ENCODE measurements at regions not wholly inside any gene's neighbourhood (a gene's known extent, or its start where the extent isn't known, plus 50 kb on each side); places are given as distances from the start of the nearest gene placed in this dataset.

DNA sequence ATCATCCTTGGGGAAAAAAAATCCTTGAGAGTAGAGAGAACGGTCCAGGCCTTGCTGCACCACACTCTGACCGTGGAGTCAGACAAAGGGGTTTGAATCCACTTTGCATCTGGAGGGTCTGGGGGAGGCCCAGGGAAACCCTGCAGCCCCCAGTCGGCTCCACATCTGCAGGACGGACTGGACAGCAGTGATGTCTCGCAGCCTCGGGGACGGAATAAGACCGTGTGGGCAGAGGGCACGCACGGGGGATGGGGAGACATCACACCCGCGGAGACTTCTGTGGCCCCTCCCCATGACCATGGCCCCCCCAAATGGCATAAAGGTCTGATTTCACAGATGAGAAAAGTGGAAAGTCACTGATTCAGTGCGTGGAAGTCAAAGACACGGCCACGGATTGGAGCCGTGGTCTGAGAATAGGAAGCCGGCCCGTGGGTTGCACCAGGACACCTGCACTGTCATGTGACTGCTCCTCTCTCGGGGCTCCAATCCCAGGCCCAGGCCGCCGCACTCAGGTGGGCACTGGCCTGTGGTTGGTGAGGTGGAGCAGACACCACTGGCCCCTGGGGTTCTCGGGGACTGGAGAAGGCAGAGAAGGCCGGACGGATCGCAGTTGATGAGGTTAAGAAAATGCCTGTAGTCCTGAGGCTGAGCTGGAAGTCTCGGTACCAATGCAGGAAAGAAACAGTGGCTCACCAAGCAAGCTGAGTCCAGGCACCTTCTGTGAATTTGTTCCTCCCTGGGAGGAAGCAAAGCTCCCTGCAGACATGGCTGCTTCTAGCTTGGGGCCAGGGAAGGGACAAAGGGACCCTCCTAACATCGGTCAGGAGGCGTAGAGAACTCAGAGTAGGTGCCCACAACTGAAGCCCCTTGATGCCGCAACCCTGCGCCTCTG is 61.8 kb downstream of the RTP5 start:
- WGBS, 2 donors: 93% methylated on average over 30 of the region's 30 CpGs
- Histone ChIP-seq H3K36me3 (ENCODE audit: control insufficient read depth in 4 of 4, insufficient read depth in 4 of 4, low read length in 4 of 4) (no peaks in the 10 kb centered on the region), H3K9me3 (ENCODE audit: control insufficient read depth in 4 of 4, insufficient read depth in 3 of 4, low read length in 3 of 4) (no peaks in the 10 kb centered on the region), H3K4me1 (ENCODE audit: control insufficient read depth in 5 of 5, insufficient read depth in 5 of 5, low read length in 5 of 5) (peaks cover 0 to 9% (median 0%) of the 10 kb centered on the region in 5 donors), H3K27me3 (ENCODE audit: control insufficient read depth in 3 of 3, insufficient read depth in 3 of 3, low read length in 2 of 3) (no peaks in the 10 kb centered on the region), H3K27ac (ENCODE audit: low read depth in 1 of 2, low read length in 1 of 2) (no peak overlapping the region), H3K9ac (ENCODE audit: insufficient read depth in 1 of 2, low read length in 2 of 2) (no peak overlapping the region), H3K4me3 (no peak overlapping the region)
- ATAC-seq (ENCODE audit: insufficient read depth, low FRiP score) (no peak), DNase-seq (no peak)
- no peak for TF ChIP-seq CTCF (IDR thresholded peaks at IDR 0.05; ENCODE audit: control extremely low read depth, extremely low read depth)

DNA sequence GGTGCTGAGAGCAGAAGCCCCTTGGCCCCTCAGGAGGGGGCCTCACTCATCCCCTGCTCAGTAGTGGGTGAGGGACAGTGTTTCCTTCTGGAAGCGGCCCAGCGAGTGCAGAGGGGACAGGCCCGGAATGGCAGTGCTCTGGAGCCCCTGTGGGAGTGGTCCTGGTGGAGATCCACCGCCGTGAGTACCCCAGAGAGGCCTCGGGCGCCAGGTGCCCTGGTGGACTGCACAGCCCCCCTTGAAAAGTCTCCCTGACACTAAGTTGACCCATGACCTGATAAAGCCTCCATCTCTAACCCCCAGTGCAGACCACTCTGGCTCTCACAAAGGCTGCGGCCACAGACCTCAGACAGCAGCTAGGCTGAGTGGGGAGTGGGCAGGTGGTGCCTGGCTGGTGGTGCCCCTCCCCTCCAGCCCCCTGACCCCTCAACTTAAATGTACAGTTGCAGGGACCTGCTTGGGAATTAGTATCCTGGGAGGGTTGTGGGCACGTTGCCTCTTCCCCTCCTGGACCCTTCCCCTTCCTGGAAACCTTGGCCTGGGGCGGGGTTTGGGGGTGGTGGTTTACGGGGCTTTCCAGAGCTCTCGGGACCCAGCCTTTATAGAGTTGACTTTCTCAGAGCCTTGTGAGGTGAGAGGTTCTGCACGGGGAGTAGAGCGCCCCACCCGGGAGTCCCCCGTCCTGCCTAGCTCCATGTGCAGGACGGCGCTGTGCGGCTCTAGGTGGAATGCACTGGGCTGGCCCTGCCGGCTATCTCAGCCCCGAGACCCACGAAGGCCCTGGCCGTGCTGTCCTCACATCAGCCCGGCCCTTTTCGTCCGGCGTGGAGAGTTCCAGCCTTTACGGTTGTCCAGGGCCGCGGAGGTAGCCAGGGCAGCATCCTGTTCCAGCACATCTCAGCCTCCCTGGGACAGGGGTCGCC is 62.7 kb downstream of the RTP5 start:
- H3K27ac ChIP-seq (ENCODE audit: low read depth in 1 of 2, low read length in 1 of 2): no peak overlapping the region
- 94 to 95% methylated on average over 29 to 31 of the region's 31 CpGs for WGBS, 2 donors
- DNase-seq (no peak), ATAC-seq (ENCODE audit: insufficient read depth, low FRiP score) (no peak)
- H3K4me3 ChIP-seq: no peak overlapping the region
- no peaks in the 10 kb centered on the region for H3K9me3 ChIP-seq (ENCODE audit: control insufficient read depth in 4 of 4, insufficient read depth in 3 of 4, low read length in 3 of 4)
- no peak overlapping the region for H3K9ac ChIP-seq (ENCODE audit: insufficient read depth in 1 of 2, low read length in 2 of 2)
- H3K36me3 ChIP-seq (ENCODE audit: control insufficient read depth in 4 of 4, insufficient read depth in 4 of 4, low read length in 4 of 4): no peaks in the 10 kb centered on the region
- TF ChIP-seq CTCF (IDR thresholded peaks at IDR 0.05; ENCODE audit: control extremely low read depth, extremely low read depth): no peak
- H3K4me1 ChIP-seq (ENCODE audit: control insufficient read depth in 5 of 5, insufficient read depth in 5 of 5, low read length in 5 of 5): peaks cover 0 to 9% (median 0%) of the 10 kb centered on the region in 5 donors
- no peaks in the 10 kb centered on the region for H3K27me3 ChIP-seq (ENCODE audit: control insufficient read depth in 3 of 3, insufficient read depth in 3 of 3, low read length in 2 of 3)

DNA sequence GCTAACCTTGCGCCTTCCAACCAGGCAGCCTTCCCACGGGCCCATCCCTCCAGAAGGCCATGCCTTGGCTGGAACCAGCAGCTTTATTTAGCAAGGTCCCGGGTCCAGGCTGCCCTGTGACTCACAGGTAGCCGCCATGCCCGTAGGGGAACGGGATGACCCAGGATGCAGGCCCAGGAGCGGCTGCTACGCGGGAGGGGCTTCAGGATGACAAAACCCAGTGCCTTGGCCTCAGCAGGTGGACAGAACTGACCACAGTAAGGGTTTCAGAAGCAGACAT is 63.3 kb downstream of the RTP5 start:
- no peak for DNase-seq
- Histone ChIP-seq H3K27me3 (ENCODE audit: control insufficient read depth in 3 of 3, insufficient read depth in 3 of 3, low read length in 2 of 3) (no peaks in the 10 kb centered on the region), H3K36me3 (ENCODE audit: control insufficient read depth in 4 of 4, insufficient read depth in 4 of 4, low read length in 4 of 4) (no peaks in the 10 kb centered on the region), H3K4me1 (ENCODE audit: control insufficient read depth in 5 of 5, insufficient read depth in 5 of 5, low read length in 5 of 5) (peaks cover 0 to 9% (median 0%) of the 10 kb centered on the region in 5 donors), H3K27ac (ENCODE audit: low read depth in 1 of 2, low read length in 1 of 2) (no peak overlapping the region), H3K4me3 (no peak overlapping the region), H3K9me3 (ENCODE audit: control insufficient read depth in 4 of 4, insufficient read depth in 3 of 4, low read length in 3 of 4) (no peaks in the 10 kb centered on the region), H3K9ac (ENCODE audit: insufficient read depth in 1 of 2, low read length in 2 of 2) (no peak overlapping the region)
- 85 to 93% methylated on average over 9 of the region's 9 CpGs for WGBS, 2 donors
- TF ChIP-seq CTCF (IDR thresholded peaks at IDR 0.05; ENCODE audit: control extremely low read depth, extremely low read depth): no peak
- no peak for ATAC-seq (ENCODE audit: insufficient read depth, low FRiP score)

Measured in lung (tissue), 11 donors.